GM12878 (cell line): ENCODE measurements at regions not wholly inside any gene's neighbourhood (a gene's known extent, or its start where the extent isn't known, plus 50 kb on each side); places are given as distances from the start of the nearest gene placed in this dataset.

Experiments used
- ATAC-seq: fragments of 200-7000 bp; cut with Tn5 transposase; 3 replicates; pipeline ENCODE4 v1.9.1; 2020; ENCODE audit warnings: mild to moderate bottlenecking, moderate library complexity
- BruUV-seq: library from RNA; stranded (reverse); fragments of 400-500 nt; replicated peaks from 2 replicates; lab custom pipeline; 2021; lab: Mats Ljungman, UMichigan
- CTCF ChIA-PET: fragments of 300-600 bp; sonication (Branson Sonifier 250); formaldehyde crosslinking; extraction: SDS; loops from one replicate; lab custom pipeline; 2021; ENCODE audit warnings: inconsistent platforms; lab: Yijun Ruan, JAX
- POLR2A ChIA-PET: fragments of 350-600 bp; formaldehyde crosslinking; extraction: SDS; loops from one replicate; lab custom pipeline; 2021; ENCODE audit warnings: inconsistent platforms; lab: Charles Lee
- RAD21 ChIA-PET: fragments of 300-600 bp; sonication (Branson Sonifier 250); formaldehyde crosslinking; loops from one replicate; lab custom pipeline; 2023; ENCODE audit warnings: antibody characterized with exemption; ENCODE audit not compliant: unreplicated experiment; lab: Charles Lee
- SMC1A ChIA-PET: fragments of 300-600 bp; sonication (Branson Sonifier 250); formaldehyde crosslinking; loops from one replicate; lab custom pipeline; 2023; ENCODE audit not compliant: unreplicated experiment, uncharacterized antibody; lab: Charles Lee
- DNase-seq: peaks from one replicate; pipeline ENCODE4 v3.0.0-alpha.2; 2011; ENCODE audit warnings: low read depth, low spot score
- FAIRE-seq: peaks from 3 replicates; lab custom pipeline; 2011; peaks lifted over from hg19 to GRCh38; lab: Jason Lieb, UNC
- H2AFZ ChIP-seq: 2 replicates; pipeline ENCODE4 v1.6.0; 2011; ENCODE audit warnings: low read depth, low read length, control low read depth; ENCODE audit not compliant: control insufficient read depth
- H3K27ac ChIP-seq: 2 replicates; pipeline ENCODE4 v1.5.1; 2011; ENCODE audit warnings: control low read depth; ENCODE audit not compliant: control insufficient read depth, insufficient read depth
- H3K27me3 ChIP-seq, 2 experiments: replicated peaks in 1 of 2; 2 replicates each; pipeline versions ENCODE4 v1.6.0 to v1.6.1; 2011; ENCODE audit warnings: low read length in 1 of 2; ENCODE audit not compliant: control insufficient read depth in 2 of 2, insufficient read depth in 2 of 2
- H3K36me3 ChIP-seq, 2 experiments: 2 replicates each; pipeline ENCODE4 v1.5.1; 2011; ENCODE audit warnings: low read length in 1 of 2; ENCODE audit not compliant: control insufficient read depth in 2 of 2, insufficient read depth in 2 of 2
- H3K4me1 ChIP-seq: 2 replicates; pipeline ENCODE4 v1.6.1; 2011; ENCODE audit warnings: mild to moderate bottlenecking, low read length, moderate library complexity, mixed read lengths; ENCODE audit not compliant: control insufficient read depth, insufficient read depth
- H3K4me2 ChIP-seq: 2 replicates; pipeline ENCODE4 v1.6.0; 2011; ENCODE audit warnings: control low read depth; ENCODE audit not compliant: control insufficient read depth, insufficient read depth
- H3K4me3 ChIP-seq: fragments of 200-600 bp; sonication (generic); 2 replicates; pipeline ENCODE4 v1.5.1; 2016
- H3K79me2 ChIP-seq: 2 replicates; pipeline ENCODE4 v1.6.0; 2011; ENCODE audit warnings: low read length; ENCODE audit not compliant: control insufficient read depth, insufficient read depth
- H3K9ac ChIP-seq: 2 replicates; pipeline ENCODE4 v1.8.0; 2011; ENCODE audit warnings: low read length, control low read depth, mixed read lengths; ENCODE audit not compliant: control insufficient read depth, insufficient read depth
- H3K9me3 ChIP-seq: replicated peaks from 3 replicates; pipeline ENCODE4 v1.5.1; 2011; ENCODE audit warnings: mild to moderate bottlenecking, low read length; ENCODE audit not compliant: control insufficient read depth, insufficient read depth
- H4K20me1 ChIP-seq: 2 replicates; pipeline ENCODE4 v1.6.0; 2011; ENCODE audit not compliant: control insufficient read depth, insufficient read depth
- BHLHE40 ChIP-seq, 2 experiments: fragments of 450-650 bp in 1 of 2; IDR thresholded peaks; 2 replicates each; pipeline ENCODE4 v1.6.1; 2011 to 2017; ENCODE audit warnings: low read depth in 2 of 2, borderline replicate concordance in 1 of 2, improper control_type of control experiment in 1 of 2, low read length in 1 of 2, mild to moderate bottlenecking in 1 of 2
- ELK1 ChIP-seq: IDR thresholded peaks from 2 replicates; pipeline ENCODE4 v1.6.1; 2012; ENCODE audit warnings: low read depth, low read length, improper control_type of control experiment
- NFIC ChIP-seq: IDR thresholded peaks from 2 replicates; pipeline ENCODE4 v1.6.1; 2012; ENCODE audit warnings: low read depth, mild to moderate bottlenecking, inconsistent platforms, low read length, moderate library complexity
- NFYA ChIP-seq: IDR thresholded peaks from 2 replicates; pipeline ENCODE4 v1.6.1; 2011; ENCODE audit warnings: low read depth, mild to moderate bottlenecking, low read length, improper control_type of control experiment, borderline replicate concordance
- PAX5 ChIP-seq: IDR thresholded peaks from 2 replicates; pipeline ENCODE4 v1.6.1; 2011; ENCODE audit warnings: low read depth, low read length, borderline replicate concordance
- RAD51 ChIP-seq: fragments of 450-650 bp; IDR thresholded peaks from 2 replicates; pipeline ENCODE4 v1.6.1; 2016; ENCODE audit warnings: moderate library complexity, mild to moderate bottlenecking, inconsistent platforms
- RBBP5 ChIP-seq: fragments of 200-600 bp; sonication (generic); conservative IDR thresholded peaks from 2 replicates; pipeline ENCODE4 v1.6.1; 2016
- SUZ12 ChIP-seq: fragments of 200-600 bp; sonication (generic); IDR thresholded peaks from one replicate; pipeline ENCODE4 v1.6.1; 2018; ENCODE audit warnings: antibody characterized with exemption, mild to moderate bottlenecking; ENCODE audit not compliant: unreplicated experiment
- WGBS: methylation state at CpG from one replicate; pipeline ENCODE4 v1.1.6; 2016; ENCODE audit warnings: low lambda C conversion rate; ENCODE audit not compliant: insufficient replicate concordance, insufficient coverage; ENCODE audit errors: missing lambda C conversion rate; 5-methylcytosine and 5-hydroxymethylcytosine counted together
- in situ Hi-C: fragments of 300-500 bp; cut with MboI; formaldehyde crosslinking; loops from 9 replicates; pipeline ENCODE4 v1.14.3; 2018; ENCODE audit warnings: mixed read lengths
- intact Hi-C: fragments of 100-400 bp; cut with micrococcal nuclease; formaldehyde crosslinking; loops from one replicate; pipeline ENCODE4 v1.14.2; 2022; ENCODE audit not compliant: unreplicated experiment

DNA sequence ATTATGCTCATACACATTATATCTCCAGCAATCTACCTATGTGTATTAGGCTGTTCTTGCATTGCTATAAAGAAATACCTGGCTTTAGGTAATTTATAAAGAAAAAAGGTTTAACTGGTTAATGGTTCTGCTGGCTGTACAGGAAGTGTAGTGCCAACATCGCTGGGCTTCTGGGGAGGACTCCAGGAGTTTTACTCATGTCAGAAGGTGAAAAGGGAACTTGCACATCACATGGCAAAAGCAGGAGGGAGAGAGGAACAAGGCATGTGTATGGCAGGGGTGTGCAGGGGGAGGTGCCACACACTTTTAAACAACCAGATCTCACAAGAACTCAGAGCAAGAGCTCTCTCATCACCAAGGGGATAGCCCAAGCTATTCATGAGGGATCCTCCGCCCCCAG, 715.4 kb upstream of the ZEB2 start:
- Histone ChIP-seq H3K4me2 (no peak overlapping the region), H3K9ac (no peak overlapping the region), H3K4me1 (no peaks in the 10 kb centered on the region), H2AFZ (no peak overlapping the region), H3K27me3 (no peaks in the 10 kb centered on the region), H3K4me3 (no peak overlapping the region), H3K27ac (no peak overlapping the region), H3K79me2 (no peaks in the 10 kb centered on the region)
- no peak for FAIRE-seq
- no peak for ATAC-seq
- RAD21 ChIA-PET: no interaction called here
- in situ Hi-C loops: no loop called here
- TF ChIP-seq RAD51: no peak
- TF ChIP-seq, all 136 proteins: peak for 0
- POLR2A ChIA-PET: no interaction called here
- SMC1A ChIA-PET: no interaction called here
- Histone ChIP-seq H3K9me3 (no peaks in the 10 kb centered on the region), H3K36me3 (no peaks in the 10 kb centered on the region), H4K20me1 (no peaks in the 10 kb centered on the region)
- DNase-seq: no peak
- BruUV-seq: no TSS peak
- WGBS: 30% methylated on average over 2 of the region's 2 CpGs
- intact Hi-C loops: no loop called here
- CTCF ChIA-PET: no interaction called here

- H3K4me1 ChIP-seq: no peaks in the 10 kb centered on the region
- RAD21 ChIA-PET: no interaction called here
- no peak overlapping the region for H3K4me2 ChIP-seq
- ATAC-seq (no peak), FAIRE-seq (no peak)
- WGBS: 26% methylated on average over 3 of the region's 3 CpGs
- intact Hi-C loops: no loop called here
- no TSS peak for BruUV-seq
- no peak for TF ChIP-seq SUZ12
- TF ChIP-seq ELK1: no peak
- TF ChIP-seq BHLHE40 (IDR thresholded peaks at IDR 0.05; ENCODE audit: borderline replicate concordance in 1 of 2, low read depth in 2 of 2, low read length in 1 of 2): no peak
- no peak for TF ChIP-seq PAX5
- TF ChIP-seq RBBP5: no peak
- TF ChIP-seq NFIC: no peak
- no peak for TF ChIP-seq NFYA
- TF ChIP-seq, all 136 proteins: peak for 0
- Histone ChIP-seq H3K79me2 (no peaks in the 10 kb centered on the region), H4K20me1 (no peaks in the 10 kb centered on the region), H3K36me3 (no peaks in the 10 kb centered on the region), H3K4me3 (no peak overlapping the region), H3K9me3 (no peaks in the 10 kb centered on the region), H3K27me3 (no peaks in the 10 kb centered on the region), H3K27ac (no peak overlapping the region), H2AFZ (no peak overlapping the region), H3K9ac (no peak overlapping the region)
- ChIA-PET POLR2A (no interaction called here), CTCF (no interaction called here), SMC1A (no interaction called here)
- no peak for DNase-seq
- in situ Hi-C loops: no loop called here
Observed at GRCh38 chr2:145230546-145230945, 710.6 kb upstream of the ZEB2 start.
